A549 (cell line): ENCODE measurements at regions not wholly inside any gene's neighbourhood (a gene's known extent, or its start where the extent isn't known, plus 50 kb on each side); places are given as distances from the start of the nearest gene placed in this dataset.

Experiments used
- ATAC-seq, 2 experiments: fragments of 200-7000 bp in 1 of 2; fragments of >200 bp in 1 of 2; cut with Nextera tagmentation in 1 of 2; cut with Tn5 transposase in 1 of 2; 3 replicates each; pipeline versions ENCODE4 v1.8.0 to v1.9.1; 2018 to 2020; ENCODE audit warnings: mild to moderate bottlenecking in 1 of 2, moderate library complexity in 1 of 2
- CTCF ChIA-PET: fragments of 300-600 bp; sonication (Branson Sonifier 250); formaldehyde crosslinking; extraction: SDS; loops from one replicate; lab custom pipeline; 2021; ENCODE audit warnings: antibody characterized with exemption, inconsistent platforms; lab: Yijun Ruan, JAX
- POLR2A ChIA-PET: fragments of 350-600 bp; formaldehyde crosslinking; extraction: SDS; loops from one replicate; lab custom pipeline; 2021; ENCODE audit warnings: antibody characterized with exemption, inconsistent platforms; lab: Yijun Ruan, JAX
- DNase-seq, 2 experiments: peaks; one replicate each; pipeline versions ENCODE4 v3.0.0 to v3.0.0-alpha.2; 2011 to 2016; ENCODE audit warnings: low read depth in 1 of 2, low spot score in 1 of 2
- FAIRE-seq: peaks from 2 replicates; lab custom pipeline; 2011; peaks lifted over from hg19 to GRCh38; lab: Jason Lieb, UNC
- H3K27ac ChIP-seq, 2 experiments: fragments of >200 bp; sonication (Bioruptor Twin); formaldehyde crosslinking; 3 replicates each; pipeline ENCODE4 v1.5.1; 2016 to 2017
- H3K4me1 ChIP-seq: fragments of >200 bp; sonication (Bioruptor Twin); formaldehyde crosslinking; 3 replicates; pipeline ENCODE4 v1.6.1; 2016
- H3K4me2 ChIP-seq: fragments of >200 bp; sonication (Bioruptor Twin); formaldehyde crosslinking; 3 replicates; pipeline ENCODE4 v1.6.1; 2016
- H3K4me3 ChIP-seq: fragments of >200 bp; sonication (Bioruptor Twin); formaldehyde crosslinking; 3 replicates; pipeline ENCODE4 v1.5.1; 2016
- H3K9me3 ChIP-seq: fragments of >200 bp; sonication (Bioruptor Twin); formaldehyde crosslinking; 3 replicates; pipeline ENCODE4 v1.6.1; 2016
- BHLHE40 ChIP-seq: IDR thresholded peaks from 2 replicates; pipeline ENCODE4 v1.6.1; 2012; ENCODE audit warnings: low read depth, low read length, inconsistent platforms
- CEBPB ChIP-seq, 2 experiments: fragments of >200 bp in 1 of 2; sonication (Bioruptor Twin) in 1 of 2; formaldehyde crosslinking in 1 of 2; IDR thresholded peaks; 2 replicates each; pipeline ENCODE4 v1.6.1; 2012 to 2016
- EHF ChIP-seq: fragments of 250-450 bp; sonication (Bioruptor Pico); IDR thresholded peaks from 2 replicates; pipeline ENCODE4 v1.5.0; 2020; ENCODE audit warnings: mild to moderate bottlenecking
- FOSB ChIP-seq: fragments of 250-450 bp; sonication (Bioruptor Pico); IDR thresholded peaks from 2 replicates; pipeline ENCODE4 v1.5.0; 2020; ENCODE audit warnings: mild to moderate bottlenecking, moderate library complexity
- FOXS1 ChIP-seq: fragments of 250-450 bp; sonication (Bioruptor Pico); IDR thresholded peaks from 2 replicates; pipeline ENCODE4 v1.5.0; 2020; ENCODE audit warnings: mild to moderate bottlenecking, moderate library complexity
- HEYL ChIP-seq: fragments of 250-450 bp; sonication (Bioruptor Pico); IDR thresholded peaks from 2 replicates; pipeline ENCODE4 v1.8.0; 2021; ENCODE audit warnings: mild to moderate bottlenecking, moderate library complexity
- JUNB ChIP-seq: fragments of >200 bp; sonication (Bioruptor Twin); formaldehyde crosslinking; IDR thresholded peaks from 2 replicates; pipeline ENCODE4 v1.6.1; 2016
- MAZ ChIP-seq: fragments of 150-350 bp; IDR thresholded peaks from 2 replicates; pipeline ENCODE4 v1.6.1; 2014; ENCODE audit warnings: antibody characterized with exemption, low read depth, low read length, borderline replicate concordance
- NFE2L2 ChIP-seq: fragments of 150-350 bp; conservative IDR thresholded peaks from 2 replicates; pipeline ENCODE4 v1.6.1; 2014; ENCODE audit warnings: low read length
- PHF8 ChIP-seq: fragments of 200-600 bp; sonication (generic); IDR thresholded peaks from 2 replicates; pipeline ENCODE4 v1.6.1; 2016; ENCODE audit warnings: low read depth, mild to moderate bottlenecking, antibody characterized with exemption, moderate library complexity, borderline replicate concordance
- POLR2AphosphoS2 ChIP-seq: conservative IDR thresholded peaks from 2 replicates; pipeline ENCODE4 v1.6.1; 2012; ENCODE audit warnings: low read length, improper control_type of control experiment, inconsistent platforms
- RNF2 ChIP-seq: fragments of 200-600 bp; sonication (generic); IDR thresholded peaks from 2 replicates; pipeline ENCODE4 v1.6.1; 2016; ENCODE audit warnings: low read depth, mild to moderate bottlenecking, antibody characterized with exemption, moderate library complexity, borderline replicate concordance
- ZC3H11A ChIP-seq: fragments of 450-650 bp; IDR thresholded peaks from 2 replicates; pipeline ENCODE4 v1.6.1; 2014; ENCODE audit warnings: antibody characterized with exemption, mild to moderate bottlenecking
- ZNF302 ChIP-seq: fragments of 250-450 bp; sonication (Bioruptor Pico); IDR thresholded peaks from 2 replicates; pipeline ENCODE4 v1.9.0; 2021; ENCODE audit warnings: inconsistent platforms, mild to moderate bottlenecking, moderate library complexity
- WGBS: methylation state at CpG from one replicate; pipeline ENCODE4 v1.1.6; 2017; ENCODE audit errors: missing lambda C conversion rate; 5-methylcytosine and 5-hydroxymethylcytosine counted together
- TF ChIP-seq, protein P1 (sequence below): IDR thresholded peaks from 2 replicates; pipeline ENCODE4 v1.6.1; 2012
- TF ChIP-seq, protein P2 (sequence below): fragments of 250-450 bp; sonication (Bioruptor Pico); IDR thresholded peaks from 2 replicates; pipeline ENCODE4 v1.5.0; 2021; ENCODE audit warnings: mild to moderate bottlenecking, moderate library complexity, borderline replicate concordance
- TF ChIP-seq, protein P3 (sequence below): fragments of >200 bp; sonication (Bioruptor Twin); formaldehyde crosslinking; IDR thresholded peaks from 3 replicates; pipeline ENCODE4 v1.5.1; 2016
- TF ChIP-seq, protein P4 (sequence below): fragments of 250-450 bp; sonication (Bioruptor Pico); IDR thresholded peaks from 2 replicates; pipeline ENCODE4 v1.5.0; 2020; ENCODE audit warnings: low read depth, mild to moderate bottlenecking, moderate library complexity
- TF ChIP-seq, protein P5 (sequence below): IDR thresholded peaks from 2 replicates; pipeline ENCODE4 v1.6.1; 2012; ENCODE audit warnings: low read depth, borderline replicate concordance
- TF ChIP-seq, protein P6 (sequence below): fragments of 450-650 bp; IDR thresholded peaks from 2 replicates; pipeline ENCODE4 v1.6.1; 2014; ENCODE audit warnings: antibody characterized with exemption
- TF ChIP-seq, protein P7 (sequence below): fragments of >200 bp; sonication (Bioruptor Twin); formaldehyde crosslinking; IDR thresholded peaks from 2 replicates; pipeline ENCODE4 v1.6.1; 2016

DNA sequence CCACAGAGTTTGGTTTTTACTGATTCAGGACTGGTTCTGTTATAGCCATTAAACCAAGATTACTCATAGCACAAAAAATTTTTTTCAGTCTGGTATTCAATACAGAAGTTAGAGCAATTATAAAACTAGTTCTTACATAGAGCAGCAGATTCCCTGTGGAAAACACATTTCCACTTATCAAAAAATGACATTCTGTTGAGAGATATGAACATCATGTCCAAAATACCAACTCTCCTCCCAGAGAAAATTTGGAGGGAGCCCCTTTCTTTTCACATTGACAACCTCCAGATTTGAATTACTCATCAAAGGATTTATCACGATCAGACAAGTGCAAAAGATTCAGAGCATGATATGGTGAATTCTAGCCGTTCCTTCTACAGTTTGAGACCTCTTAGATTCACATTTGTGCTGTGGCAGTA, 126.8 kb upstream of the SERPINE2 start:
- TF ChIP-seq, protein P1, sequence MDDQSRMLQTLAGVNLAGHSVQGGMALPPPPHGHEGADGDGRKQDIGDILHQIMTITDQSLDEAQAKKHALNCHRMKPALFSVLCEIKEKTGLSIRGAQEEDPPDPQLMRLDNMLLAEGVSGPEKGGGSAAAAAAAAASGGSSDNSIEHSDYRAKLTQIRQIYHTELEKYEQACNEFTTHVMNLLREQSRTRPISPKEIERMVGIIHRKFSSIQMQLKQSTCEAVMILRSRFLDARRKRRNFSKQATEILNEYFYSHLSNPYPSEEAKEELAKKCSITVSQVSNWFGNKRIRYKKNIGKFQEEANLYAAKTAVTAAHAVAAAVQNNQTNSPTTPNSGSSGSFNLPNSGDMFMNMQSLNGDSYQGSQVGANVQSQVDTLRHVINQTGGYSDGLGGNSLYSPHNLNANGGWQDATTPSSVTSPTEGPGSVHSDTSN = no peak
- TF ChIP-seq, protein P2, sequence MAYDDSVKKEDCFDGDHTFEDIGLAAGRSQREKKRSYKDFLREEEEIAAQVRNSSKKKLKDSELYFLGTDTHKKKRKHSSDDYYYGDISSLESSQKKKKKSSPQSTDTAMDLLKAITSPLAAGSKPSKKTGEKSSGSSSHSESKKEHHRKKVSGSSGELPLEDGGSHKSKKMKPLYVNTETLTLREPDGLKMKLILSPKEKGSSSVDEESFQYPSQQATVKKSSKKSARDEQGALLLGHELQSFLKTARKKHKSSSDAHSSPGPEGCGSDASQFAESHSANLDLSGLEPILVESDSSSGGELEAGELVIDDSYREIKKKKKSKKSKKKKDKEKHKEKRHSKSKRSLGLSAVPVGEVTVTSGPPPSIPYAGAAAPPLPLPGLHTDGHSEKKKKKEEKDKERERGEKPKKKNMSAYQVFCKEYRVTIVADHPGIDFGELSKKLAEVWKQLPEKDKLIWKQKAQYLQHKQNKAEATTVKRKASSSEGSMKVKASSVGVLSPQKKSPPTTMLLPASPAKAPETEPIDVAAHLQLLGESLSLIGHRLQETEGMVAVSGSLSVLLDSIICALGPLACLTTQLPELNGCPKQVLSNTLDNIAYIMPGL (CRISPR knock-in tag) = no peak
- no peak for TF ChIP-seq MAZ
- TF ChIP-seq FOSB (CRISPR knock-in tag) = no peak
- TF ChIP-seq PHF8 = no peak
- no peak for TF ChIP-seq HEYL (CRISPR knock-in tag)
- TF ChIP-seq FOXS1 = no peak
- no peak for TF ChIP-seq NFE2L2
- no peak for TF ChIP-seq POLR2AphosphoS2
- TF ChIP-seq, protein P3, sequence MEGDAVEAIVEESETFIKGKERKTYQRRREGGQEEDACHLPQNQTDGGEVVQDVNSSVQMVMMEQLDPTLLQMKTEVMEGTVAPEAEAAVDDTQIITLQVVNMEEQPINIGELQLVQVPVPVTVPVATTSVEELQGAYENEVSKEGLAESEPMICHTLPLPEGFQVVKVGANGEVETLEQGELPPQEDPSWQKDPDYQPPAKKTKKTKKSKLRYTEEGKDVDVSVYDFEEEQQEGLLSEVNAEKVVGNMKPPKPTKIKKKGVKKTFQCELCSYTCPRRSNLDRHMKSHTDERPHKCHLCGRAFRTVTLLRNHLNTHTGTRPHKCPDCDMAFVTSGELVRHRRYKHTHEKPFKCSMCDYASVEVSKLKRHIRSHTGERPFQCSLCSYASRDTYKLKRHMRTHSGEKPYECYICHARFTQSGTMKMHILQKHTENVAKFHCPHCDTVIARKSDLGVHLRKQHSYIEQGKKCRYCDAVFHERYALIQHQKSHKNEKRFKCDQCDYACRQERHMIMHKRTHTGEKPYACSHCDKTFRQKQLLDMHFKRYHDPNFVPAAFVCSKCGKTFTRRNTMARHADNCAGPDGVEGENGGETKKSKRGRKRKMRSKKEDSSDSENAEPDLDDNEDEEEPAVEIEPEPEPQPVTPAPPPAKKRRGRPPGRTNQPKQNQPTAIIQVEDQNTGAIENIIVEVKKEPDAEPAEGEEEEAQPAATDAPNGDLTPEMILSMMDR = no peak
- TF ChIP-seq BHLHE40 = no peak
- TF ChIP-seq, protein P4, sequence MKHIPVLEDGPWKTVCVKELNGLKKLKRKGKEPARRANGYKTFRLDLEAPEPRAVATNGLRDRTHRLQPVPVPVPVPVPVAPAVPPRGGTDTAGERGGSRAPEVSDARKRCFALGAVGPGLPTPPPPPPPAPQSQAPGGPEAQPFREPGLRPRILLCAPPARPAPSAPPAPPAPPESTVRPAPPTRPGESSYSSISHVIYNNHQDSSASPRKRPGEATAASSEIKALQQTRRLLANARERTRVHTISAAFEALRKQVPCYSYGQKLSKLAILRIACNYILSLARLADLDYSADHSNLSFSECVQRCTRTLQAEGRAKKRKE (CRISPR knock-in tag) = no peak
- TF ChIP-seq, protein P5, sequence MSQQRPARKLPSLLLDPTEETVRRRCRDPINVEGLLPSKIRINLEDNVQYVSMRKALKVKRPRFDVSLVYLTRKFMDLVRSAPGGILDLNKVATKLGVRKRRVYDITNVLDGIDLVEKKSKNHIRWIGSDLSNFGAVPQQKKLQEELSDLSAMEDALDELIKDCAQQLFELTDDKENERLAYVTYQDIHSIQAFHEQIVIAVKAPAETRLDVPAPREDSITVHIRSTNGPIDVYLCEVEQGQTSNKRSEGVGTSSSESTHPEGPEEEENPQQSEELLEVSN = no peak
- TF ChIP-seq, protein P6, sequence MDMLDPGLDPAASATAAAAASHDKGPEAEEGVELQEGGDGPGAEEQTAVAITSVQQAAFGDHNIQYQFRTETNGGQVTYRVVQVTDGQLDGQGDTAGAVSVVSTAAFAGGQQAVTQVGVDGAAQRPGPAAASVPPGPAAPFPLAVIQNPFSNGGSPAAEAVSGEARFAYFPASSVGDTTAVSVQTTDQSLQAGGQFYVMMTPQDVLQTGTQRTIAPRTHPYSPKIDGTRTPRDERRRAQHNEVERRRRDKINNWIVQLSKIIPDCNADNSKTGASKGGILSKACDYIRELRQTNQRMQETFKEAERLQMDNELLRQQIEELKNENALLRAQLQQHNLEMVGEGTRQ = no peak
- WGBS = 72% methylated on average over 2 of the region's 2 CpGs
- no peak overlapping the region for H3K4me2 ChIP-seq
- ChIA-PET CTCF (no interaction called here), POLR2A (no interaction called here)
- no peak overlapping the region for H3K27ac ChIP-seq
- peaks cover 35% of the 10 kb centered on the region for H3K4me1 ChIP-seq
- DNase-seq (no peak), FAIRE-seq (no peak), ATAC-seq (no peak)
- H3K4me3 ChIP-seq = no peak overlapping the region
- H3K9me3 ChIP-seq = no peaks in the 10 kb centered on the region

DNA sequence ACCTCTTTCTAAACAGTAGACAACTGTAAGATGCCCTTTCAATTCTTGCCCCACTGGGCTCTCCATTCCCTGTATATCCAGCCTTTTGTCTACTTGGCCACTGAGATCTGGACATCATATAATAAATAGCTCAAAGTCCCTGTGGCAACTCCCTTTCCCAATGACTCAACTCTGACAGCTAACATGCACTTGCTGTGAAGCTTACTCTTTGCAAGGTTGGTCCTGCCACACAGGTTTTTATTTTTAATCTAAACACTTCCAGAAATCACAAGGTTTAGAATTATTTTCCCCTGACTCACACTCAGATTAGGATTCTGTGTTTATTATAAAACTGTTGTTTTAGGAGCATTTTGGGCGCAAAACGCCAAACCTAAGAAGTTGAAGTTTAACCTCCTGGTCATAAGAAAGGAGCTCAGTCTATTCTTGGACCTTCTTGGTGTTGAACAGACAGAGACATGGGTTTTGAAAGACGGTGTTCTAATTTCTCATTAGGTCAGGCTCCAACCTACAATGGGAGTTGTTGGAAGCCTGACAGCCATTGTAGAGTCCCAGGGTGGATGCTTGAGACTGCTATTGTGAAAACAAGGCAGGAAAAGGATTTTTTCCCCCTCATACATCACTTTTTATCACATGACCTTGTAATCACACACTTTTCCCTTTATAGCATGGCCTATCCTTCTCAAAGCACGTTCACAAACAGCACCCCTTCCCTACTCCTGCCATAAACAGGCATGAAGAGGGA, 124.7 kb upstream of the SERPINE2 start:
- peak overlapping the region; percentile 32; the same call in 2 of the 3 replicates for H3K4me2 ChIP-seq

More for the DNA sequence above, 124.7 kb upstream of the SERPINE2 start:
- Histone ChIP-seq H3K9me3 (no peaks in the 10 kb centered on the region), H3K27ac (peak overlapping the region in 1 of 2 experiments; percentile 56; a peak in 2 of 6 replicates), H3K4me1 (peaks cover 39% of the 10 kb centered on the region), H3K4me3 (no peak overlapping the region)
- peak; percentile 36; the same call in 1 of the 2 replicates for TF ChIP-seq JUNB
- no peak for TF ChIP-seq EHF (CRISPR knock-in tag)
- no peak for TF ChIP-seq ZNF302 (CRISPR knock-in tag)
- TF ChIP-seq CEBPB (IDR thresholded peaks at IDR 0.05) = no peak
- no peak for TF ChIP-seq RNF2
- TF ChIP-seq, protein P7, sequence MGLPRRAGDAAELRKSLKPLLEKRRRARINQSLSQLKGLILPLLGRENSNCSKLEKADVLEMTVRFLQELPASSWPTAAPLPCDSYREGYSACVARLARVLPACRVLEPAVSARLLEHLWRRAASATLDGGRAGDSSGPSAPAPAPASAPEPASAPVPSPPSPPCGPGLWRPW = no peak
- TF ChIP-seq POLR2AphosphoS2 = no peak
- no peak for TF ChIP-seq ZC3H11A
- DNase-seq (peak in 1 of 2 experiments; percentile 29), FAIRE-seq (no peak), ATAC-seq (peak; percentile 52 to 61; a peak in 5 of 6 replicates)
- WGBS = 18% methylated on average over 4 of the region's 4 CpGs
- POLR2A ChIA-PET = no interaction called here
- CTCF ChIA-PET = interaction anchor here (0.9 to 1.0 kb wide), 3 partner anchors 121 to 170 kb away, joined by 3 read pairs; no protein-coding TSS in a partner anchor
